IPS-20b (cell line): ENCODE measurements at regions not wholly inside any gene's neighbourhood (a gene's known extent, or its start where the extent isn't known, plus 50 kb on each side); places are given as distances from the start of the nearest gene placed in this dataset.

Experiments
- H3K27ac ChIP-seq: one replicate; pipeline ENCODE4 v1.5.1; 2013; ENCODE audit warnings: low read length
- H3K27me3 ChIP-seq: 2 replicates; pipeline ENCODE4 v1.6.1; 2013; ENCODE audit warnings: mild to moderate bottlenecking, low read length, inconsistent platforms; ENCODE audit not compliant: insufficient read depth
- H3K36me3 ChIP-seq: 2 replicates; pipeline ENCODE4 v1.6.1; 2013; ENCODE audit warnings: low read depth, mild to moderate bottlenecking, inconsistent platforms, low read length, moderate library complexity; ENCODE audit not compliant: insufficient read depth
- H3K4me1 ChIP-seq: 2 replicates; pipeline ENCODE4 v1.6.1; 2013; ENCODE audit warnings: mild to moderate bottlenecking, control low read depth, inconsistent platforms, low read length, moderate library complexity; ENCODE audit not compliant: insufficient read depth
- H3K4me3 ChIP-seq: 2 replicates; pipeline ENCODE4 v1.5.1; 2013; ENCODE audit warnings: mild to moderate bottlenecking, low read length, inconsistent platforms
- H3K9ac ChIP-seq: 2 replicates; pipeline ENCODE4 v1.6.1; 2013; ENCODE audit warnings: low read depth, mild to moderate bottlenecking, inconsistent platforms, low read length, moderate library complexity
- H3K9me3 ChIP-seq: 2 replicates; pipeline ENCODE4 v1.6.1; 2013; ENCODE audit warnings: mild to moderate bottlenecking, low read depth, low read length, inconsistent platforms; ENCODE audit not compliant: insufficient read depth

GRCh38 chr10:108791794-108792474 is 1131.4 kb downstream of the XPNPEP1 start:
- Histone ChIP-seq H3K9me3 (peaks cover under 1% of the 10 kb centered on the region; the same call in 1 of the 2 replicates), H3K27ac (no peak overlapping the region), H3K9ac (no peak overlapping the region)

DNA sequence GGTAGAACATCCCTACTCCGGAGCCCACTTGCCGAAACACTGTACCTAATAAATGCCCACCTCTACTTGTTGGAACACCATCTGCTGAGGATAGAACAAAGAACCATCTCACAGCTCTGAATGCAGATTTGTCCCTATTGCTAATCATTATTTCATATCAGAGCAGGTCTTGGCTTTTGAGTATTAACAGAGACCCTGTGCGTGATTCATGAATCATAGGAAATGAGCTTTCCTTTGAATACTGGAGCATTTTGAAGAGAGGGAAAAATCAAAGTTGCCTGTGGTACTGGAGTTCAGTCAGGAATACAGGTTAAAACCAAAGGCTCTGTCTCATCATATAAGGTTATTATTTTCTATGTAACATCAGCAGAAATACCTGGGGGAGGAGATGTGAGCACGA is 1132.3 kb downstream of the XPNPEP1 start:
- H3K9me3 ChIP-seq = peaks cover 9% of the 10 kb centered on the region; the same call in 1 of the 2 replicates
- no peak overlapping the region for H3K27ac ChIP-seq
- H3K4me3 ChIP-seq = no peak overlapping the region
- no peaks in the 10 kb centered on the region for H3K36me3 ChIP-seq
- no peak overlapping the region for H3K9ac ChIP-seq
- no peaks in the 10 kb centered on the region for H3K27me3 ChIP-seq
- H3K4me1 ChIP-seq = no peaks in the 10 kb centered on the region

More at GRCh38 chr10:108791794-108792474, 1131.4 kb downstream of the XPNPEP1 start:
- H3K27me3 ChIP-seq = no peaks in the 10 kb centered on the region
- H3K36me3 ChIP-seq = no peaks in the 10 kb centered on the region
- H3K4me1 ChIP-seq = no peaks in the 10 kb centered on the region
- H3K4me3 ChIP-seq = no peak overlapping the region

- Histone ChIP-seq H3K4me3 (no peak overlapping the region), H3K4me1 (no peaks in the 10 kb centered on the region), H3K9ac (no peak overlapping the region), H3K27ac (no peak overlapping the region), H3K9me3 (peaks cover 16% of the 10 kb centered on the region), H3K36me3 (no peaks in the 10 kb centered on the region), H3K27me3 (no peaks in the 10 kb centered on the region)
These were observed 1133.4 kb downstream of the XPNPEP1 start for GRCh38 chr10:108789919-108790318.

DNA sequence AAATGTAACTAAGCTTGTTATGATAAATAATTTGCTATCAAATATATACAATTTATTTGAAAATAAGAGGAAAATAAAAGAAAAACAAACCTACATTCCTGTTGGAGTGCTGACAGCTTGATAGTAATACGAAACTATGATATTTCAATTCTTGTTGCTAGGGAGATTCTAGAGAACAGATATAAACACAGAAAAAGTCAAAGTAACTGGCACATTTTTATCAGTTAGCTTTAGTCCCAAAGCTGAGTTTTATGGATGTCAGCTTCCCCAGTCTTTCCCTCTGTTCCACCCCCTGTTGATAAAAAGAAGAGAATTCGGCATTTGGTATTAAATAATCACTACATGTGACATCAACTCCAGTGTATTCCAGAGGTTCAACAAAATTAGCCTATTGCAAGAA is 1134.0 kb downstream of the XPNPEP1 start:
- Histone ChIP-seq H3K4me1 (no peaks in the 10 kb centered on the region), H3K9ac (no peak overlapping the region)

GRCh38 chr10:108788891-108789290 is 1134.4 kb downstream of the XPNPEP1 start:
- Histone ChIP-seq H3K4me3 (no peak overlapping the region), H3K27ac (no peak overlapping the region), H3K27me3 (no peaks in the 10 kb centered on the region), H3K36me3 (no peaks in the 10 kb centered on the region), H3K9me3 (peaks cover 24% of the 10 kb centered on the region), H3K4me1 (no peaks in the 10 kb centered on the region), H3K9ac (no peak overlapping the region)

More for the DNA sequence above, 1134.0 kb downstream of the XPNPEP1 start:
- Histone ChIP-seq H3K27ac (no peak overlapping the region), H3K9me3 (peaks cover 22% of the 10 kb centered on the region), H3K27me3 (no peaks in the 10 kb centered on the region), H3K36me3 (no peaks in the 10 kb centered on the region), H3K4me3 (no peak overlapping the region)

DNA sequence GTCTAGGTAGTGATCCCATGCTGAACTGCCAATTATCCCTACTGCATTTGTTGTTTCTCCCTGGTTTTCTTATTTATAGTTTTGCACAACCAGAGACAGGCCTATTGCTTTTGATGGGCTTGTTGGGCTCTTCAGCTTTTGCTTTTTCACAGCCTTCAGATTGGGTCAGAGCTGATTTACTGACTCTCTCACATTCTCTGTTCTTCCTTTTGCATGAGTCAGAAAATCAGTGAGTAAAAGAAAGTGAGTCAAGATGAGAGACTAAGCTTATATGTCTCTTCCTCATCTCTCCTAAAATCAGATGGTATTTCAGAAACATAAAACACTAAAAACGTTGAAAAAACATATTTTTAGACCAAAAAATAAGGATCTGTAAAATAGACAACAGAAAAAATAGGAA is 1135.4 kb downstream of the XPNPEP1 start:
- Histone ChIP-seq H3K4me1 (no peaks in the 10 kb centered on the region), H3K4me3 (no peak overlapping the region), H3K9me3 (peaks cover 24% of the 10 kb centered on the region), H3K27ac (no peak overlapping the region), H3K27me3 (0 out of 2 replicates have a peak, but pooled peaks cover 9% of the 10 kb centered on the region), H3K9ac (no peak overlapping the region), H3K36me3 (no peaks in the 10 kb centered on the region)

GRCh38 chr10:108785011-108785410 is 1138.3 kb downstream of the XPNPEP1 start:
- Histone ChIP-seq H3K27me3 (0 out of 2 replicates have a peak, but pooled peaks cover 9% of the 10 kb centered on the region), H3K9ac (no peak overlapping the region), H3K36me3 (no peaks in the 10 kb centered on the region), H3K4me3 (no peak overlapping the region), H3K9me3 (peaks cover 24% of the 10 kb centered on the region), H3K27ac (no peak overlapping the region), H3K4me1 (no peaks in the 10 kb centered on the region)

DNA sequence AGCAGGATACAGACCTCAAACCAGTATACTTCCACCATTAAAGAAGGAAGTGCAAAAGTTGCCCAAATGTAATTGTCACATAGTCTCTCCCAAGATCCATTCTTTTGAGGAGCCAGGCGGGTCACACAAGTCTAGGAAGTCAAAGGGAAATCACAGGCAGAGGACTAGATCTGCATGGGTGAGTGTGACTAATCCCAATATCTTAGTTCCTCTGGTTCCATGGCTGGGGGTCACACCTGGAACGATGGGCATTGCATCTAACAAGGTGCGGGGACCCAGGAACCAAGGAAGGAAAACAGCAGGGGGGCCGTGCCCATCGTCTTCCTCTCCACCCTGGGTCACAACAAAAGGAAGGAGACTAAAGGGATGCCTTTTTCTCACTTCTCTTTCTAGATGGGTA is 1138.8 kb downstream of the XPNPEP1 start:
- peaks cover 24% of the 10 kb centered on the region for H3K9me3 ChIP-seq
- H3K9ac ChIP-seq = no peak overlapping the region
- H3K36me3 ChIP-seq = no peaks in the 10 kb centered on the region
- H3K4me3 ChIP-seq = no peak overlapping the region
- H3K4me1 ChIP-seq = no peaks in the 10 kb centered on the region
- H3K27ac ChIP-seq = no peak overlapping the region
- H3K27me3 ChIP-seq = 0 out of 2 replicates have a peak, but pooled peaks cover 9% of the 10 kb centered on the region

DNA sequence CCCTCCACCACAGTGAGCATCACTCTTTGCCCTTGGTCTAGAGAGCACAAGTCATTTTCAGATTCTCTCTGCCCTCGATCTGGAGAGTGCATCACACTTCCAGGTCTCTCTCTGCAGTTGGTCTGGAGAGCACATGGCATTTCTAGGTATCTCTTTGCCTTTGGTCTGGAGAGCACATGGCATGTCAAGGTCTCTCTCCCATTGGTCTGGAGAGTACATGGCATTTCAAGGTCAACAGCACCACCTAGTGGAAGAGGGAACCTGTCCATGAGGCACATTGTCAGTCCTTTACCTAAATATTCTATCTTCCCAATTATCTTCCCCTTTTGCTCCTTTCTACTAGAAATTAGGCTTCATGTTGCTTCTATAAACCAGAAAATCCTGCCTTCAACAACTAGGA is 1139.4 kb downstream of the XPNPEP1 start:
- H3K27me3 ChIP-seq = 0 out of 2 replicates have a peak, but pooled peaks cover 9% of the 10 kb centered on the region
- H3K27ac ChIP-seq = no peak overlapping the region
- H3K36me3 ChIP-seq = no peaks in the 10 kb centered on the region
- H3K4me3 ChIP-seq = no peak overlapping the region
- no peak overlapping the region for H3K9ac ChIP-seq
- peaks cover 24% of the 10 kb centered on the region for H3K9me3 ChIP-seq
- H3K4me1 ChIP-seq = no peaks in the 10 kb centered on the region

DNA sequence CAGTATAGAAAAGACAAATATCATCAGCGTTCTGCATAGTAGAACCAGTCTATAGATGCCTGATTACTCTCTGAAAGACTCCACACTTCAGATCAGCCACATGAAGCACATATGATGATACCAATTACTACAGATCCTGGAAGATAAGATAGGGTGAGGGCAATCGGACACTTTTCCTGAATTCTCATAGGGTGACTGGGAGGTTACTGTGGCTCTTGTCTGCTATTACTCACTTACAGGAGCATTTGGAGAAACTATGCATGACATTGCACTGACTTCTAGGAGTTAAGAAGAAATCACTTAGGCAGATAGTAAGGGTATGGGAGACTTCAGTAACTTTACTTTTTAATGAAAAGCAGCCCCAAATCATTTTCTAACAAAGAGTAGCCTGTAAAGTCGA is 1140.9 kb downstream of the XPNPEP1 start:
- Histone ChIP-seq H3K27me3 (0 out of 2 replicates have a peak, but pooled peaks cover 9% of the 10 kb centered on the region), H3K9me3 (peaks cover 24% of the 10 kb centered on the region), H3K27ac (no peak overlapping the region), H3K9ac (no peak overlapping the region), H3K4me1 (no peaks in the 10 kb centered on the region), H3K4me3 (no peak overlapping the region), H3K36me3 (no peaks in the 10 kb centered on the region)

DNA sequence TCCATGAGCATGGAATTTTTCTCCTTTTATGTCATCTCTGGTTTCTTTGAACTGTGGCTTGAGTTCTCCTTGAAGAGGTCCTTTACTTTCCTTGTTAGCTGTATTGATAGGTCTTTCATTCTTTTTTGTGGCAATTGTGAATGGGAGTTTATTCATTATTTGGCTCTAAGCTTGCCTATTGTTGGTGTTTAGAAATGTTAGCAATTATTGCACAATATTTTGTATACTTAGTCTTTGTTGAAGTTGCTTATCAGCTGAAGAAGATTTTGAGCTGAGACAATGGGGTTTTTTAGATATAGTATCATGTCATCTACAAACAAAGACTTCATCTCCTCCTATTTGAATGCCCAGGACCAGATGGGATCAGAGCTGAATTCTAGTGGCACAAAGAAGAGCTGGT is 1143.8 kb downstream of the XPNPEP1 start:
- H3K27me3 ChIP-seq = 0 out of 2 replicates have a peak, but pooled peaks cover 9% of the 10 kb centered on the region
- peaks cover 4% of the 10 kb centered on the region for H3K9me3 ChIP-seq
- H3K4me1 ChIP-seq = no peaks in the 10 kb centered on the region
- no peaks in the 10 kb centered on the region for H3K36me3 ChIP-seq
- H3K9ac ChIP-seq = no peak overlapping the region
- no peak overlapping the region for H3K4me3 ChIP-seq
- no peak overlapping the region for H3K27ac ChIP-seq

DNA sequence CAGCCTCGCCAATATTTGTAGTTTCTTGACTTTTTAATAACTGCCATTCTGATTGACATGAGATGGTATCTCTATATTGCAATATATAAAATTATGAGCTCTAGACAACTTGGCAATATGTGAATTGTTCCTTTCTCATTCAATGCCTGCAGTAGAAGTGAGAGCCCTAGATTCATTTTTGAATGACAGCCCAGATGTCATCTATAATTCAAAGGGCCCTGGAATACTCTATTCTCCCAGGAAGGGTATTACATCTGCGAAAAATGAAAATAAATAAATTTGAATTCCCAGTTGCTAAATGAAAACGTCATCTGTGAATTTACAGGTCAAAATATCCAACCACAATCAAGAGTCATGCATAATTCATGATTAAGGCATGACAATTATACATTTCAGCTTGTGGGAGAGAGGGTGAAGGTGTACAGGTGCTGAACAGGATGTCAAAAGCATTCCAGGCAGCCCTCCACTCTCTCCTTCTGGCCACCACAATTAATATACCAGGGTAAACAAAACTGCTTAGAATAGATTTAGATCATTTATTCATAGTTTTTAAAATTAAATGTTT is 1147.3 kb downstream of the XPNPEP1 start:
- H3K27ac ChIP-seq = no peak overlapping the region
- no peak overlapping the region for H3K9ac ChIP-seq
- no peak overlapping the region for H3K4me3 ChIP-seq
- H3K27me3 ChIP-seq = no peaks in the 10 kb centered on the region
- H3K9me3 ChIP-seq = no peaks in the 10 kb centered on the region
- no peaks in the 10 kb centered on the region for H3K36me3 ChIP-seq
- H3K4me1 ChIP-seq = no peaks in the 10 kb centered on the region
